Prostate gland (tissue), 2 donors: ENCODE measurements at regions not wholly inside any gene's neighbourhood (a gene's known extent, or its start where the extent isn't known, plus 50 kb on each side); places are given as distances from the start of the nearest gene placed in this dataset.

Experiments used
- DNase-seq: peaks from one replicate; pipeline ENCODE4 v3.0.0-alpha.2; 2019; ENCODE audit warnings: low spot score
- H3K27ac ChIP-seq, 2 donors: fragments of 200-600 bp; sonication (generic); 2 replicates each; pipeline ENCODE4 v1.5.1; 2017 to 2019
- H3K27me3 ChIP-seq: fragments of 200-600 bp; sonication (generic); replicated peaks from 2 replicates; pipeline ENCODE4 v1.5.1; 2019; ENCODE audit not compliant: insufficient read depth
- H3K36me3 ChIP-seq, 2 donors: fragments of 200-600 bp; sonication (generic); 1 replicate in 1 of 2; 2 replicates in 1 of 2; pipeline versions ENCODE4 v1.5.1 to v1.8.1; 2017 to 2019
- H3K4me1 ChIP-seq: fragments of 200-600 bp; sonication (generic); replicated peaks from 2 replicates; pipeline ENCODE4 v1.5.1; 2019
- H3K4me3 ChIP-seq, 2 donors: fragments of 200-600 bp; sonication (generic); 2 replicates each; pipeline ENCODE4 v1.5.1; 2017 to 2019
- H3K9me3 ChIP-seq: fragments of 200-600 bp; sonication (generic); 2 replicates; pipeline ENCODE4 v1.5.1; 2017
- POLR2A ChIP-seq: fragments of 450-650 bp; IDR thresholded peaks from one replicate; pipeline ENCODE4 v1.6.1; 2016; ENCODE audit warnings: antibody characterized with exemption, mild to moderate bottlenecking
- POLR2AphosphoS5 ChIP-seq: sonication (generic); formaldehyde crosslinking; IDR thresholded peaks from one replicate; pipeline ENCODE4 v1.6.1; 2017; ENCODE audit warnings: antibody characterized with exemption
- WGBS: methylation state at CpG from one replicate; pipeline ENCODE4 v1.1.5; 2018; 5-methylcytosine and 5-hydroxymethylcytosine counted together
- intact Hi-C: fragments of 100-400 bp; cut with DNase I; formaldehyde crosslinking; loops from one replicate; pipeline ENCODE4 v1.14.2; 2022
- TF ChIP-seq, protein P1 (sequence below), 4 experiments: fragments of 200-600 bp in 2 of 4; fragments of 450-650 bp in 2 of 4; sonication (generic) in 2 of 4; IDR thresholded peaks; 1 replicate in 3 of 4; 2 replicates in 1 of 4; pipeline ENCODE4 v1.5.1; 2016 to 2019; ENCODE audit warnings: antibody characterized with exemption in 4 of 4, mild to moderate bottlenecking in 2 of 4, moderate library complexity in 2 of 4

DNA sequence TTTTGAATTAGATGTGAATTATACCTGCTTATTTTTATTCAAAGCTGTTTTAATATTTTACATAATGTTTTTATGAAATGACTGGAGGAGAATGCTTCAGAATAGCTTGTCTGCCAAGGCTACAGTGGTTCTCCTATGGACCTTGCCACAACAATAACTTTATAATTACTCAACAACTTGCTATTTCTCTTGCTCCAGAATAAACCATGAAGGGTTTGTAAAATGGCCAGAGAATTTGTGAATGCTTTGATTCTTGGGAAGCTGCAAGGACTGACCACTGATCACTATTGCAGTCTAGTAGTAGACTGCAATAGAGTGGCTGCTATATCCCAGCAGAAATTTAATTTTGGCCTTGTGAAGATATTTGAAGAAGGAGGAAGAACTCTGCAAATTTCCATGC lies 199.7 kb downstream of the FAT3 start:
- TF ChIP-seq, protein P1, sequence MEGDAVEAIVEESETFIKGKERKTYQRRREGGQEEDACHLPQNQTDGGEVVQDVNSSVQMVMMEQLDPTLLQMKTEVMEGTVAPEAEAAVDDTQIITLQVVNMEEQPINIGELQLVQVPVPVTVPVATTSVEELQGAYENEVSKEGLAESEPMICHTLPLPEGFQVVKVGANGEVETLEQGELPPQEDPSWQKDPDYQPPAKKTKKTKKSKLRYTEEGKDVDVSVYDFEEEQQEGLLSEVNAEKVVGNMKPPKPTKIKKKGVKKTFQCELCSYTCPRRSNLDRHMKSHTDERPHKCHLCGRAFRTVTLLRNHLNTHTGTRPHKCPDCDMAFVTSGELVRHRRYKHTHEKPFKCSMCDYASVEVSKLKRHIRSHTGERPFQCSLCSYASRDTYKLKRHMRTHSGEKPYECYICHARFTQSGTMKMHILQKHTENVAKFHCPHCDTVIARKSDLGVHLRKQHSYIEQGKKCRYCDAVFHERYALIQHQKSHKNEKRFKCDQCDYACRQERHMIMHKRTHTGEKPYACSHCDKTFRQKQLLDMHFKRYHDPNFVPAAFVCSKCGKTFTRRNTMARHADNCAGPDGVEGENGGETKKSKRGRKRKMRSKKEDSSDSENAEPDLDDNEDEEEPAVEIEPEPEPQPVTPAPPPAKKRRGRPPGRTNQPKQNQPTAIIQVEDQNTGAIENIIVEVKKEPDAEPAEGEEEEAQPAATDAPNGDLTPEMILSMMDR (IDR thresholded peaks at IDR 0.05), result no peak
- no peak for TF ChIP-seq POLR2AphosphoS5
- no peak for TF ChIP-seq POLR2A
- Histone ChIP-seq H3K4me1 (no peaks in the 10 kb centered on the region), H3K9me3 (no peaks in the 10 kb centered on the region), H3K36me3 (no peaks in the 10 kb centered on the region), H3K27me3 (no peaks in the 10 kb centered on the region), H3K4me3 (no peak overlapping the region), H3K27ac (no peak overlapping the region)
- DNase-seq, result no peak
- intact Hi-C loops, result no loop called here

DNA sequence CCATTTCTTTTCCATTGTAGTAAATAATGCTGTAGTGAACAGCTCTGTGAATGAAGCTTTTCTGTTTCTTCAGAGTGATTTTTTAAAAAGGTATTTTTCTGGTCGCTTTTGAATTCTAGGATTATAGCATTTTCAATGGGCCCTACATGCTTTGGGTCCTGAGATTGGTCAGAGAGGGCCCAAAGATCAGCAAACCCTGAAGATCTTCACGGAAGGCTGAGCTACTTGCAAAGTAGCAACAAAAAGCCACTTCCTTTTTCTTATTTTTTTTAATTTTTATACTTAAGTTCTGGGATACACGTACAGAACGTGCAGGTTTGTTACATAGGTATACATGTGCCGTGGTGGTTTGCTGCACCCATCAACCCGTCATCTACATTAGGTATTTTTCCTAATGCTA lies 200.5 kb downstream of the FAT3 start:
- H3K9me3 ChIP-seq, result no peaks in the 10 kb centered on the region
- WGBS, result 80% methylated on average over 6 of the region's 6 CpGs
- no peaks in the 10 kb centered on the region for H3K27me3 ChIP-seq
- H3K4me1 ChIP-seq, result no peaks in the 10 kb centered on the region
- DNase-seq, result no peak
- H3K27ac ChIP-seq, result no peak overlapping the region
- H3K4me3 ChIP-seq, result no peak overlapping the region
- no peaks in the 10 kb centered on the region for H3K36me3 ChIP-seq
- TF ChIP-seq POLR2AphosphoS5 (no peak), POLR2A (no peak)
- TF ChIP-seq, protein P1 (IDR thresholded peaks at IDR 0.05), result no peak
- intact Hi-C loops, result no loop called here

DNA sequence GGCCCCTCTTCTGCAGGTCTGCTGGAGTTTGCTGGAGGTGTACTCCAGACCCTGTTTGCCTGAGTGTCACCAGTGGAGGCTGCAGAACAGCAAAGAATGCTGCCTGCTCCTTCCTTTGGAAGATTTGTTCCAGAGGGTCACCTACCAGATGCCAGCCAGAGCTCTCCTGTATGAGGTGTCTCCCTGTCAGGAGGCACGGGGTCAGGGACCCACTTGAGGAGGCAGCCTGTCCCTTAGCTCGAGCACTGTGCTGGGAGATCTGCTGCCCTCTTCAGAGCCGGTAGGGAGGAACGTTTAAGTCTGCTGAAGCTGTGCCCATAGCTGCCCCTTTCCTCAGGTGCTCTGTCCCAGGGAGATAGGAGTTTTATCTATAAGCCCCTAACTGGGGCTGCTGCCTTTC lies 207.9 kb downstream of the FAT3 start:
- no peak for DNase-seq
- intact Hi-C loops, result no loop called here
- Histone ChIP-seq H3K36me3 (no peaks in the 10 kb centered on the region), H3K9me3 (no peaks in the 10 kb centered on the region), H3K4me1 (no peaks in the 10 kb centered on the region), H3K27me3 (no peaks in the 10 kb centered on the region), H3K4me3 (no peak overlapping the region), H3K27ac (no peak overlapping the region)
- 98% methylated on average over 4 of the region's 4 CpGs for WGBS
- no peak for TF ChIP-seq POLR2A
- TF ChIP-seq, protein P1 (IDR thresholded peaks at IDR 0.05), result no peak
- TF ChIP-seq POLR2AphosphoS5, result no peak

DNA sequence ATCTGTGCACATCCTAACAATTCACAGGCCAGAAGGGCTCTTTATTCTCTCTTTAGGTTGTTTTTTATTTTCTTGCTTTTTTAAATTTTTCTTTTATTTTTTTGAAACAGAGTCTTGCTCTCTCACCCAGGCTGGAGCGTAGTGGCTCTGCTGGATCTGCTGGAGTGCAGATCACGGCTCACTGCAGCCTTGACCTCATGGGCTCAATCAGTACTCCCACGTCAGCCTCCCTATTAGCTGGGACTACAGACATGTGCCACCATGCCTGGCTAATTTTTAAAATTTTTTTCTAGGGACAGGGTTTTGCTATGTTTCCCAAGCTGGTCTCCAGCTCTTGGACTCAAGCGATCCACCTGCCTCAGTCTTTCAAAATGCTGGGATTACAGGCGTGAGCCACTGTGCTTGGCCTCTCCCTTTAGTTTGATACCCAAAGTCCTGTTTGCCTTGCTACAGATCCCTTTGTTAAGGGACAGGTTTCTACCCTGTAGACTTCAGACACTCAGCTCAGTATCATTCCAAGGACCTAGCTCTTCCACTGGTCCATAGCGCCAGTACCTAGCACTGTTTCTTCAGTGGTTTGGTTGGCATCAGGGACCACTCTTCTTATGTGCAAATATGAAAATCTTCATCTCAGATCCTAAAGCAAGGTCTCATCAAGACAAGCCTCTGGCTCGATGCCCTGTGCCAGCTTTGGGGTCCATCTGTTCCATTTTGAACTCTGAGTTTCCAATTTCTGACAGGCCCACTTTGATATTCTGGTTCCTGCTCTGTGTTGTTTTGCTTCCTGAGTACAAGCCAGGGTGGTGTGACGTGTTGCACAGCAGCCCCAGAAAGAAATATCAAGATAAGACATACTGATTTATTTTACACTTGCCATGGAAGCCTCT lies 211.7 kb downstream of the FAT3 start:
- no peak for TF ChIP-seq POLR2A
- TF ChIP-seq, protein P1 (IDR thresholded peaks at IDR 0.05), result no peak
- TF ChIP-seq POLR2AphosphoS5, result no peak
- Histone ChIP-seq H3K27me3 (no peaks in the 10 kb centered on the region), H3K4me3 (no peak overlapping the region), H3K9me3 (no peaks in the 10 kb centered on the region), H3K36me3 (no peaks in the 10 kb centered on the region), H3K4me1 (no peaks in the 10 kb centered on the region), H3K27ac (no peak overlapping the region)
- intact Hi-C loops, result no loop called here
- 88% methylated on average over 8 of the region's 8 CpGs for WGBS
- no peak for DNase-seq

DNA sequence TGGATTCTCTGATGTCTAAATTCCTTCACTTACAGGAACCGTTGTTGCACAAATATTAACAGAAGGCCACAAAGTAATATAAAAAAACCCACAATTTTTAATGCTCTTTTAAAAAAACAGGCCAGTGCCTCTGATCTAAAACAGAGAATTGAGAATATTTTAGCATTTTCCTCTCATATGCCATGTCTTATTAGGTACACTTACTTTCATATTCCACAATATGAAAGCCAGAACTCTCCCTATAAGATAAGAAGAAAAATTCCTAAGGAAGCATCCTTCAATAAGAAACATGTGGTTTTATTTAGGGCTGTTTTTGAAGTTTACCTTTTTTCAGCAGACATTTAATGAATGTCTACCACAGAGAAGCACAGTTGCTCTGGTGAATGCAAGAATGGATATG lies 214.5 kb downstream of the FAT3 start:
- WGBS, result 49% methylated on average over 1 of the region's 1 CpG
- no peak for TF ChIP-seq POLR2AphosphoS5
- TF ChIP-seq, protein P1 (IDR thresholded peaks at IDR 0.05), result no peak
- no peak for DNase-seq
- peaks cover 2% of the 10 kb centered on the region for H3K27me3 ChIP-seq
- H3K4me1 ChIP-seq, result no peaks in the 10 kb centered on the region
- no peaks in the 10 kb centered on the region for H3K36me3 ChIP-seq
- H3K4me3 ChIP-seq, result no peak overlapping the region
- no peak overlapping the region for H3K27ac ChIP-seq
- intact Hi-C loops, result no loop called here
- H3K9me3 ChIP-seq, result no peaks in the 10 kb centered on the region
